Omental fat pad (tissue), 3 donors: ENCODE measurements at regions not wholly inside any gene's neighbourhood (a gene's known extent, or its start where the extent isn't known, plus 50 kb on each side); places are given as distances from the start of the nearest gene placed in this dataset.

Experiments
- ATAC-seq: fragments of 150-250 bp; one replicate; pipeline ENCODE4 v1.9.1; 2016; ENCODE audit warnings: mild to moderate bottlenecking, moderate library complexity; ENCODE audit not compliant: low FRiP score
- DNase-seq: peaks from one replicate; pipeline ENCODE4 v3.0.0-alpha.2; 2019; ENCODE audit warnings: low spot score
- CTCF ChIP-seq, 3 donors: fragments of 450-650 bp; IDR thresholded peaks; one replicate each; pipeline ENCODE4 v1.5.1; 2016 to 2017; ENCODE audit warnings: antibody characterized with exemption in 3 of 3, mild to moderate bottlenecking in 3 of 3, moderate library complexity in 2 of 3

DNA sequence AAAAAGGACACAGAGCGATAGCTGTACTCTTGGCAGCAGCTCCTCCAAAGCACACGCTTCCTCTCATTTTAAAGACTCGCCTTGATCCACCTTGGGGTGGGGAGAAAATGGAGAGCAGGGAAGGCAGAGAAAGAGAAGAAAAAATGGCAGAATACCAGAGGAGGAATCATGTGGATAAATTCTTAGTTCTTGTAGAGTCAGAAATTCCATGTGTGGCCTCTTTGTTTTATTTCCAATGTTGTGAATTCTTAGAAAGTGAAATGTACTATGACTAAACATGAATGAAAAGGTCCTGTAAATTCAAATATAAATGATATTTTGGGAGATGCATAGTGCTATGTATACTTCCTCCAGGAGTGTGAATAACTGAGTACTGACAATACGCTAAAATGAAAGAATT is 89.7 kb upstream of the SESTD1 start:
- DNase-seq (no peak), ATAC-seq (no peak)
- no peak for TF ChIP-seq CTCF (IDR thresholded peaks at IDR 0.05)

GRCh38 chr2:179352181-179352580 is 87.5 kb upstream of the SESTD1 start:
- no peak for DNase-seq
- no peak for ATAC-seq
- TF ChIP-seq CTCF (IDR thresholded peaks at IDR 0.05), result no peak

DNA sequence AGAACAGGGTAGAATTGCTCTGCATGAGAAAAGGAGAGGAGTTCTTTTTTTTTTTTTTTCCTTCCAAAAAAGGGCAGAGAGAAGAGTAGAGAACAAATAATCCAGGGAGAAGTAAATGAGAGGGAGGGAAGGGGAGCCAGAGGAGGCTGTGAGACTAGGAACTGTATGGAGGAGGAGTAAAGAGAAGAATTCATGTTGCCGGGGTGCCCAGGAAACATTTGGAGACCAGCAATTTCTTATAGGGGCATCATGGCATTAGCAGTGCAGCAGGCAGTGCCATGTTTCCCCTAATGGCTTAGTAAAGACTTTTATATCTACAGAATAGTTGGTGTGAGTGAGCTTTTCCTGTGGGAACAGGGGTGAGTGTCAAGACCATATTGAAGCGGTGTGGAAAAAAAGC is 86.4 kb upstream of the SESTD1 start:
- ATAC-seq, result no peak
- no peak for TF ChIP-seq CTCF (IDR thresholded peaks at IDR 0.05)
- no peak for DNase-seq

DNA sequence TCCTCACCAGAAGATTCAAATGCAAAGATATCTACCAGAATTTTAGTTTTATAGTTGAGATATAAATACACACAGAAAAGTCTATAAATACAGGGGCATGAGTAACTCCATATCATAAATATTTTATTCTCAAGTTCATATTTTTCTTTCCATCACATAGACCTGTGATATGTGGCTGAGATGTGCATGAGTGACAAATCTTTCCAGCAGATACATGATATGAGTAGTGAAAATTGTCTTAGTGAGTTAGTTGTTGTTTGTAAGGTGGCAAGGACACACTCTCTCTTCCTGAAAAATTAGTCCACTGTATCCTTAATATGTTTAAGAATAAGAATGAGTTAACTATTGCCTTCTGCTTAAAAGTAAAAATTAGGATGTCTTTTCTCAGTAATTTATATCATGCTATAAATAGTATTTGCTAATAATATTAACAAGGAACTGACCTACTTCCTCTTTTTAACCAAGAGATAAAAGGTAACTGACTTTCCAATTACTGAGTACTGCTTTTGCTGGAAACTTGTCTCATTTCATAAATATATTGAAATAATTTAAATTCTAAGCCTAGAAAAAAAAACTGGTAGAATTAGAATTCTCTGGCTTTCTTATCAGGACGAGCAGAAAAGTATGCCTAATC is 85.2 kb upstream of the SESTD1 start:
- DNase-seq (no peak), ATAC-seq (no peak)
- no peak for TF ChIP-seq CTCF (IDR thresholded peaks at IDR 0.05)

DNA sequence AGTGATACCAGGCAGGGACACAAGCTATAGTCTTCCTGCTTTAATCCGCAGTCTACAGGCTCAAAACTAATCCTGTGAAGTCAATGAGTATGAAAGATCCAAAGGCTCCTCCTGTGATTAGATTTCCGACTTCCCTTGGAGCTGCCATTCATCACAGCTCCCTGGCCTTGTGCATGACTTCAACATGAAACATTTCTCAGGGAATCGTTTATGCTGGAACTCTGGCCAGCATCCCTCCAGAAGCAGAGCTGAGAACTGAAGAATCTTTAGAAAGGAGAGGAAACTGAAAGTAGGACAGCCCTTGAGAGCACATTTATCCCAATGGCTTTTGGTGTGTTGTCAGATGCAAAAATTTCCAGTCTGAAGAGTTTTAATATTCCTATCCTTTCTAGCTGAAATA is 84.3 kb upstream of the SESTD1 start:
- no peak for TF ChIP-seq CTCF (IDR thresholded peaks at IDR 0.05)
- ATAC-seq (no peak), DNase-seq (no peak)

DNA sequence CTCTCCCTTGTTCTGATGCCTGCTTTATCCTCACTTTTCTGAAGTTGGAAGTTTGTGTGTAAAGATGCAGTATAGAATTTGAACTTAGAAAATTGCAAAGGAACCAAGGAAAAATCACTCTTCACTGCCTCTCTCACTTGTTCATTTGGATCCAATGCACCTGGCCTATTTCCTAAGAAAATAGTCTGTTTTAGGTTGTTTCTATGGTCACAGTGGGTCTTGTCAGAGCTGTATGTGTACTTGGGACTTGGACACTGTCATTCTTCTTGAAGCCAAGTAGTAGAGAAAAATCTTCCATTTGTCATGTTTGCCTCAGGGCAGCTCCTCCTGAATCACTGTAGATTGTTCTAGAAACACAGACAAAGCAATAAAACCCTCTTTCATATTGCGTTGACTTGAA is 80.3 kb upstream of the SESTD1 start:
- no peak for ATAC-seq
- TF ChIP-seq CTCF (IDR thresholded peaks at IDR 0.05), result no peak
- no peak for DNase-seq

- ATAC-seq (no peak), DNase-seq (no peak)
- no peak for TF ChIP-seq CTCF (IDR thresholded peaks at IDR 0.05)
These were observed 79.8 kb upstream of the SESTD1 start for GRCh38 chr2:179344280-179344964.
